GM23338 (cell line): ENCODE measurements at regions not wholly inside any gene's neighbourhood (a gene's known extent, or its start where the extent isn't known, plus 50 kb on each side); places are given as distances from the start of the nearest gene placed in this dataset.

ENCODE experiments used
- ATAC-seq: fragments of 200-7000 bp; cut with Tn5 transposase; 3 replicates; pipeline ENCODE4 v1.9.1; 2020
- DNase-seq: peaks from one replicate; pipeline ENCODE4 v3.0.0-alpha.2; 2015; ENCODE audit warnings: low spot score
- H2AFZ ChIP-seq: fragments of 200-600 bp; sonication (generic); 2 replicates; pipeline ENCODE4 v1.8.0; 2016; ENCODE audit warnings: antibody characterized with exemption, mild to moderate bottlenecking, moderate library complexity
- H3F3A ChIP-seq: fragments of 200-600 bp; sonication (generic); replicated peaks from 2 replicates; pipeline ENCODE4 v1.8.0; 2017; ENCODE audit warnings: antibody characterized with exemption, mixed run types, low read depth
- H3K27ac ChIP-seq: fragments of 200-600 bp; sonication (generic); 2 replicates; pipeline ENCODE4 v1.6.1; 2016; ENCODE audit warnings: low read depth
- H3K27me3 ChIP-seq: fragments of 200-600 bp; sonication (generic); 2 replicates; pipeline ENCODE4 v1.8.0; 2016; ENCODE audit warnings: mild to moderate bottlenecking, mixed run types, moderate library complexity; ENCODE audit not compliant: insufficient read depth
- H3K36me3 ChIP-seq: fragments of 200-600 bp; sonication (generic); 2 replicates; pipeline ENCODE4 v1.8.0; 2016; ENCODE audit warnings: mild to moderate bottlenecking; ENCODE audit not compliant: insufficient read depth
- H3K4me1 ChIP-seq: fragments of 200-600 bp; sonication (generic); 2 replicates; pipeline ENCODE4 v1.8.0; 2016; ENCODE audit warnings: mild to moderate bottlenecking, moderate library complexity; ENCODE audit not compliant: insufficient read depth
- H3K4me2 ChIP-seq: fragments of 200-600 bp; sonication (generic); 2 replicates; pipeline ENCODE4 v1.7.1; 2017; ENCODE audit warnings: mixed run types
- H3K4me3 ChIP-seq: fragments of 200-600 bp; sonication (generic); 2 replicates; pipeline ENCODE4 v1.6.1; 2016; ENCODE audit warnings: mixed run types
- H3K79me2 ChIP-seq: fragments of 200-600 bp; sonication (generic); replicated peaks from 2 replicates; pipeline ENCODE4 v1.8.0; 2017; ENCODE audit warnings: mild to moderate bottlenecking; ENCODE audit not compliant: insufficient read depth
- H3K9me2 ChIP-seq: fragments of 200-600 bp; sonication (generic); 2 replicates; pipeline ENCODE4 v1.8.0; 2017; ENCODE audit not compliant: insufficient read depth
- H4K20me1 ChIP-seq: fragments of 200-600 bp; sonication (generic); replicated peaks from 2 replicates; pipeline ENCODE4 v1.8.0; 2017; ENCODE audit warnings: mild to moderate bottlenecking; ENCODE audit not compliant: insufficient read depth
- H3K27ac Mint-ChIP-seq: 2 replicates; pipeline ENCODE4 v1.8.0; 2020; ENCODE audit warnings: inconsistent platforms, mild to moderate bottlenecking, moderate library complexity, mixed read lengths
- H3K27me3 Mint-ChIP-seq: 3 replicates; pipeline ENCODE4 v1.8.0; 2022; ENCODE audit warnings: low read depth, mild to moderate bottlenecking, moderate library complexity, mixed read lengths, inconsistent platforms; ENCODE audit not compliant: insufficient read depth, poor library complexity
- H3K36me3 Mint-ChIP-seq: 3 replicates; pipeline ENCODE4 v1.8.0; 2021; ENCODE audit warnings: low read depth, mild to moderate bottlenecking, inconsistent platforms, moderate library complexity, mixed read lengths
- H3K4me1 Mint-ChIP-seq: 3 replicates; pipeline ENCODE4 v1.8.0; 2020; ENCODE audit warnings: mild to moderate bottlenecking, inconsistent platforms, mixed read lengths
- H3K4me3 Mint-ChIP-seq: 3 replicates; pipeline ENCODE4 v1.8.0; 2021; ENCODE audit warnings: moderate library complexity, mild to moderate bottlenecking, inconsistent platforms, mixed read lengths
- H3K9me3 Mint-ChIP-seq: 3 replicates; pipeline ENCODE4 v1.8.0; 2020; ENCODE audit warnings: moderate library complexity, mild to moderate bottlenecking, inconsistent platforms, mixed read lengths
- CREB1 ChIP-seq: fragments of 250-450 bp; sonication (Bioruptor Pico); IDR thresholded peaks from 2 replicates; pipeline ENCODE4 v1.5.0; 2020; ENCODE audit warnings: low read depth, mild to moderate bottlenecking, moderate library complexity
- CTCF ChIP-seq, 2 experiments: fragments of 200-600 bp in 1 of 2; sonication (generic) in 1 of 2; conservative IDR thresholded peaks; 2 replicates each; pipeline versions ENCODE4 v1.5.1 to v1.6.1; 2016 to 2017; ENCODE audit warnings: antibody characterized with exemption in 2 of 2, low read depth in 2 of 2, mild to moderate bottlenecking in 2 of 2, moderate library complexity in 1 of 2
- EZH2 ChIP-seq: fragments of 200-600 bp; sonication (generic); IDR thresholded peaks from one replicate; pipeline ENCODE4 v1.8.0; 2017; ENCODE audit warnings: antibody characterized with exemption, mild to moderate bottlenecking, low read depth; ENCODE audit not compliant: unreplicated experiment
- NANOG ChIP-seq: IDR thresholded peaks from 2 replicates; pipeline ENCODE4 v1.6.1; 2016; ENCODE audit warnings: antibody characterized with exemption, borderline replicate concordance
- ZNF462 ChIP-seq: fragments of 250-450 bp; sonication (Bioruptor Pico); IDR thresholded peaks from 2 replicates; pipeline ENCODE4 v1.5.0; 2020; ENCODE audit warnings: mild to moderate bottlenecking, moderate library complexity

GRCh38 chr1:195894411-195894810, 713.8 kb downstream of the KCNT2 start (continued):
- TF ChIP-seq ZNF462 (CRISPR knock-in tag) (peak; percentile 71; the same call in 1 of the 2 replicates), NANOG (no peak), CREB1 (CRISPR knock-in tag) (no peak), CTCF (conservative IDR thresholded peaks at IDR 0.05; ENCODE audit: low read depth in 2 of 2) (no peak)

GRCh38 chr1:195886000-195886399, 722.2 kb downstream of the KCNT2 start:
- peak; percentile 56 for DNase-seq
- TF ChIP-seq EZH2 = no peak
- TF ChIP-seq CTCF (conservative IDR thresholded peaks at IDR 0.05; ENCODE audit: low read depth in 2 of 2) = peak; percentile 55 to 85
- peaks cover 6% of the 10 kb centered on the region for H3K4me1 Mint-ChIP-seq
- Histone ChIP-seq H3K4me2 (no peak overlapping the region), H3K36me3 (no peaks in the 10 kb centered on the region), H3K27me3 (no peaks in the 10 kb centered on the region), H2AFZ (no peak overlapping the region), H3K4me1 (no peaks in the 10 kb centered on the region), H3K4me3 (no peak overlapping the region), H3F3A (no peaks in the 10 kb centered on the region), H3K27ac (no peak overlapping the region), H3K79me2 (no peaks in the 10 kb centered on the region), H4K20me1 (no peaks in the 10 kb centered on the region), H3K9me2 (no peaks in the 10 kb centered on the region)
- no peak overlapping the region for H3K4me3 Mint-ChIP-seq
- no peaks in the 10 kb centered on the region for H3K27me3 Mint-ChIP-seq
- H3K27ac Mint-ChIP-seq = no peak overlapping the region
- H3K36me3 Mint-ChIP-seq = peaks cover 3% of the 10 kb centered on the region; the same call in 2 of the 3 replicates
- ATAC-seq = 0 out of 3 replicates have a peak, but pooled peaks have one; percentile 25
- H3K9me3 Mint-ChIP-seq = peaks cover 3% of the 10 kb centered on the region; the same call in 2 of the 3 replicates
